ENCODE measurements at regions not wholly inside any gene's neighbourhood (a gene's known extent, or its start where the extent isn't known, plus 50 kb on each side); places are given as distances from the start of the nearest gene placed in this dataset.

DNA sequence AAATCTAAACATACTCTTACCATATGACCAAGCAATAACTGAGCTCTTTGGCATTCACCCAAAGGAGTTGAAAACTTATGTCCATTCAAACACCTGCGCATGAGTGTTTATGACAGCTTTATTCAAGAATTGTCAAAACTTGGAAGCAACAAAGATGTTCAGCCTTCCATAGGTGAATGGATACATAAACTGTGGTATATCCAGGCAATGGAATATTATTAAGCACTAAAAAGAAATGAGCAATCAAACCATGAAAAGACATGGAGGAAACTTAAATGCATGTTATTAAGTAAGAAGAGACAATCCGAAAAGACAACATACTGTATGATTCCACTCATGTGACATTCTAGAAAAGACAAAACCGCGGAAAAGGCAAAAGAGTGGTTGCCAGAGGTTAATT lies 312.0 kb upstream of the TMC3 start:
- H3K27ac ChIP-seq = no peak overlapping the region
- DNase-seq (ENCODE audit: low spot score in 2 of 2) = no peak
- WGBS, 2 donors = 71 to 81% methylated on average over 4 of the region's 4 CpGs
- no peaks in the 10 kb centered on the region for H3K27me3 ChIP-seq
- no peak for TF ChIP-seq POLR2A (IDR thresholded peaks at IDR 0.05)
- no peak overlapping the region for H3K4me3 ChIP-seq
- H3K36me3 ChIP-seq = no peaks in the 10 kb centered on the region
- H3K4me1 ChIP-seq = no peaks in the 10 kb centered on the region
- H3K9me3 ChIP-seq = peaks cover 0 to 30% (median 2%) of the 10 kb centered on the region in 4 donors

- H3K27ac ChIP-seq = no peak overlapping the region
- no peak overlapping the region for H3K4me3 ChIP-seq
- no peaks in the 10 kb centered on the region for H3K27me3 ChIP-seq
- no peak for TF ChIP-seq CTCF (IDR thresholded peaks at IDR 0.05)
- no peak for TF ChIP-seq POLR2A (IDR thresholded peaks at IDR 0.05)
- TF ChIP-seq EP300 (IDR thresholded peaks at IDR 0.05) = no peak
- H3K4me1 ChIP-seq = no peaks in the 10 kb centered on the region
- no peak for DNase-seq (ENCODE audit: low spot score in 2 of 2)
- peaks cover 0 to 35% (median 2%) of the 10 kb centered on the region in 4 donors for H3K9me3 ChIP-seq
- no peaks in the 10 kb centered on the region for H3K36me3 ChIP-seq
Observed at GRCh38 chr15:81685237-81685636, 311.2 kb upstream of the TMC3 start.

GRCh38 chr15:81680829-81681228 lies 306.8 kb upstream of the TMC3 start:
- H3K27ac ChIP-seq = no peak overlapping the region
- peaks cover 0 to 42% (median 4%) of the 10 kb centered on the region in 4 donors for H3K9me3 ChIP-seq
- DNase-seq (ENCODE audit: low spot score in 2 of 2) = no peak
- H3K27me3 ChIP-seq = no peaks in the 10 kb centered on the region
- no peak overlapping the region for H3K4me3 ChIP-seq
- no peaks in the 10 kb centered on the region for H3K36me3 ChIP-seq
- TF ChIP-seq POLR2A (IDR thresholded peaks at IDR 0.05) (no peak), CTCF (IDR thresholded peaks at IDR 0.05) (no peak), EP300 (IDR thresholded peaks at IDR 0.05) (no peak)
- H3K4me1 ChIP-seq = no peaks in the 10 kb centered on the region

- Histone ChIP-seq H3K27ac (no peak overlapping the region), H3K9me3 (no peaks in the 10 kb centered on the region), H3K4me3 (no peak overlapping the region), H3K36me3 (no peaks in the 10 kb centered on the region), H3K27me3 (no peaks in the 10 kb centered on the region), H3K4me1 (no peaks in the 10 kb centered on the region)
- TF ChIP-seq CTCF (IDR thresholded peaks at IDR 0.05) = no peak
- no peak for TF ChIP-seq POLR2A (IDR thresholded peaks at IDR 0.05)
- TF ChIP-seq EP300 (IDR thresholded peaks at IDR 0.05) = no peak
- DNase-seq (ENCODE audit: low spot score in 2 of 2) = no peak
- WGBS, 2 donors = 6 to 17% methylated on average over 1 of the region's 1 CpG
Observed at GRCh38 chr15:81666839-81667238, 292.8 kb upstream of the TMC3 start.

GRCh38 chr15:81660976-81661375 lies 287.0 kb upstream of the TMC3 start:
- Histone ChIP-seq H3K27ac (no peak overlapping the region), H3K9me3 (no peaks in the 10 kb centered on the region), H3K36me3 (no peaks in the 10 kb centered on the region), H3K27me3 (no peaks in the 10 kb centered on the region), H3K4me3 (no peak overlapping the region), H3K4me1 (no peaks in the 10 kb centered on the region)
- WGBS, 2 donors = 61% methylated on average over 5 of the region's 5 CpGs
- no peak for TF ChIP-seq CTCF (IDR thresholded peaks at IDR 0.05)
- no peak for DNase-seq (ENCODE audit: low spot score in 2 of 2)

- Histone ChIP-seq H3K4me3 (no peak overlapping the region), H3K27ac (no peak overlapping the region), H3K4me1 (no peaks in the 10 kb centered on the region), H3K9me3 (peaks cover 0 to 25% (median 0%) of the 10 kb centered on the region in 4 donors), H3K27me3 (no peaks in the 10 kb centered on the region), H3K36me3 (no peaks in the 10 kb centered on the region)
- 80 to 84% methylated on average over 2 of the region's 2 CpGs for WGBS, 2 donors
- TF ChIP-seq EP300 (IDR thresholded peaks at IDR 0.05) (no peak), CTCF (IDR thresholded peaks at IDR 0.05) (no peak), POLR2A (IDR thresholded peaks at IDR 0.05) (no peak)
- DNase-seq (ENCODE audit: low spot score in 2 of 2) = no peak
Observed at GRCh38 chr15:81653259-81653658, 279.2 kb upstream of the TMC3 start.
